Mesendoderm (in vitro differentiated cells): ENCODE measurements at regions not wholly inside any gene's neighbourhood (a gene's known extent, or its start where the extent isn't known, plus 50 kb on each side); places are given as distances from the start of the nearest gene placed in this dataset.

Experiments used
- DNase-seq: peaks from one replicate; pipeline ENCODE4 v3.0.0; 2013
- H2AK5ac ChIP-seq: 2 replicates; pipeline ENCODE4 v1.6.1; 2013; ENCODE audit warnings: low read length, inconsistent platforms
- H2BK120ac ChIP-seq: 2 replicates; pipeline ENCODE4 v1.6.1; 2013; ENCODE audit warnings: low read depth, mild to moderate bottlenecking, low read length, moderate library complexity, mixed read lengths
- H2BK15ac ChIP-seq: replicated peaks from 2 replicates; pipeline ENCODE4 v1.6.1; 2013; ENCODE audit warnings: low read depth, mild to moderate bottlenecking, moderate library complexity
- H2BK5ac ChIP-seq: 2 replicates; pipeline ENCODE4 v1.6.1; 2013; ENCODE audit warnings: low read length, inconsistent platforms
- H3K18ac ChIP-seq: 2 replicates; pipeline ENCODE4 v1.6.1; 2013; ENCODE audit warnings: mild to moderate bottlenecking, low read length, mixed read lengths
- H3K23ac ChIP-seq: one replicate; pipeline ENCODE4 v1.6.1; 2013; ENCODE audit warnings: low read length
- H3K27ac ChIP-seq: 2 replicates; pipeline ENCODE4 v1.5.1; 2013; ENCODE audit warnings: low read depth, mild to moderate bottlenecking, inconsistent platforms, low read length, moderate library complexity
- H3K27me3 ChIP-seq: 2 replicates; pipeline ENCODE4 v1.6.1; 2013; ENCODE audit warnings: low read length, control low read depth, mild to moderate bottlenecking, inconsistent platforms; ENCODE audit not compliant: insufficient read depth, poor library complexity
- H3K36me3 ChIP-seq: 2 replicates; pipeline ENCODE4 v1.6.1; 2013; ENCODE audit warnings: low read length, inconsistent platforms; ENCODE audit not compliant: control insufficient read depth, insufficient read depth
- H3K4ac ChIP-seq: one replicate; pipeline ENCODE4 v1.6.1; 2013; ENCODE audit warnings: low read depth, mild to moderate bottlenecking, low read length, moderate library complexity
- H3K4me1 ChIP-seq: 2 replicates; pipeline ENCODE4 v1.6.1; 2013; ENCODE audit warnings: low read depth, low read length, inconsistent platforms; ENCODE audit not compliant: control insufficient read depth
- H3K4me2 ChIP-seq: 2 replicates; pipeline ENCODE4 v1.6.1; 2013; ENCODE audit warnings: low read length
- H3K4me3 ChIP-seq: 2 replicates; pipeline ENCODE4 v1.5.1; 2013; ENCODE audit warnings: mild to moderate bottlenecking, low read length
- H3K56ac ChIP-seq: one replicate; pipeline ENCODE4 v1.6.1; 2013; ENCODE audit warnings: low read length
- H3K79me1 ChIP-seq: 2 replicates; pipeline ENCODE4 v1.6.1; 2013; ENCODE audit warnings: low read length, inconsistent platforms
- H3K79me2 ChIP-seq: 2 replicates; pipeline ENCODE4 v1.6.1; 2013; ENCODE audit warnings: mild to moderate bottlenecking, low read length; ENCODE audit not compliant: control insufficient read depth, insufficient read depth
- H3K9ac ChIP-seq: 2 replicates; pipeline ENCODE4 v1.6.1; 2013; ENCODE audit warnings: low read length, inconsistent platforms
- H4K5ac ChIP-seq: one replicate; pipeline ENCODE4 v1.6.1; 2013; ENCODE audit warnings: low read length
- H4K8ac ChIP-seq: one replicate; pipeline ENCODE4 v1.6.1; 2013; ENCODE audit warnings: low read depth, mild to moderate bottlenecking, control low read depth, low read length, moderate library complexity
- WGBS: extraction: QIAGEN DNeasy Blood & Tissue Kit; methylation state at CpG from one replicate; pipeline ENCODE4 v1.1.7; 2013; ENCODE audit warnings: low lambda C conversion rate, missing lambda C conversion rate; ENCODE audit not compliant: insufficient coverage; ENCODE audit errors: extremely low coverage; 5-methylcytosine and 5-hydroxymethylcytosine counted together

DNA sequence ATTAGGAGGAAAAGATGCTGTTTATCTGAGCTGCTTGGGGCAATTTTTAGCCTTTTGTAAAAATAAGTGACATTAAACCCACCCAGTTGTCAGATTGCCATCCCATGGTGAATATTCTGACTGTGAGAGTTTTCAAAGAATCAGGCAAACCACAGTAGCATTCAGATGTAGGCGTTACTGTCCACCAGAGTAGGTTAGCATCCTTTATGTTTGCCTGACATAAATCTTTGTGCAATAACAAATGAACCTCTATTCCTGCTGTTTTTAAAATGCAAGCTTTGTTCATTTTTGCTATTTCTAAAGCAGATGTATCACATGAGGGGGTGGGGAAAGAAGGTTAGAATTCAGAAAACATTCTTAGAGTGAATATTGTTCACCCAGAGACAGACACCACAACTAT, 427.8 kb downstream of the CDH9 start:
- no peak overlapping the region for H4K5ac ChIP-seq
- H3K56ac ChIP-seq: no peak overlapping the region
- no peak overlapping the region for H2BK15ac ChIP-seq
- no peak overlapping the region for H4K8ac ChIP-seq
- no peaks in the 10 kb centered on the region for H3K27me3 ChIP-seq
- WGBS: no CpG with 5 or more reads among the region's 1 CpG
- H3K4me2 ChIP-seq: no peak overlapping the region
- no peak overlapping the region for H2BK5ac ChIP-seq
- no peaks in the 10 kb centered on the region for H3K4me1 ChIP-seq
- H2BK120ac ChIP-seq: no peak overlapping the region
- H3K9ac ChIP-seq: no peak overlapping the region
- no peak overlapping the region for H3K27ac ChIP-seq
- no peak overlapping the region for H3K4ac ChIP-seq
- no peak overlapping the region for H3K18ac ChIP-seq
- no peak overlapping the region for H3K4me3 ChIP-seq
- no peak overlapping the region for H2AK5ac ChIP-seq
- DNase-seq: no peak
- no peaks in the 10 kb centered on the region for H3K79me1 ChIP-seq
- no peaks in the 10 kb centered on the region for H3K79me2 ChIP-seq
- H3K23ac ChIP-seq: no peak overlapping the region
- no peaks in the 10 kb centered on the region for H3K36me3 ChIP-seq

DNA sequence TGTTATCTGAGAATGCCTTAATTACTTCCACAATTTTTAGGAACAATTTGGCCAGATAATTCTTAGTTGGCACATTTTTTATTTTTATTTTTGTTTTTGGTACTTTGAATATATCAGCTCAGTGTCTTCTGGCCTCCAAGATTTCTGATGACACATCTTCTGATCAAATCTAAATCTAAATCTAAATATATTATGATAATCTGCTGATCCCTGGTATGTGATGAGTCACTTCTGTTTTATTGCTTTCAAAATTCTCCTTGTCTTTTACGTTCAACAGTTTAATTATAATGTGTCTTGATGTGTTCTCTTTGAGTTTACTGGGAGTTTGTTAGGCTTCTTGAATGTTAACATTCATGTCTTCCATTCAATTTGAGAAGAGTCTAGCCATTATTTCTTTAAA, 436.8 kb downstream of the CDH9 start:
- Histone ChIP-seq H3K79me2 (no peaks in the 10 kb centered on the region), H4K8ac (no peak overlapping the region), H3K27ac (no peak overlapping the region), H3K36me3 (no peaks in the 10 kb centered on the region), H3K56ac (no peak overlapping the region), H3K23ac (no peak overlapping the region), H3K79me1 (no peaks in the 10 kb centered on the region), H2AK5ac (no peak overlapping the region), H3K9ac (no peak overlapping the region), H3K4me1 (no peaks in the 10 kb centered on the region), H3K4me3 (no peak overlapping the region), H2BK5ac (no peak overlapping the region), H3K4ac (no peak overlapping the region), H3K18ac (no peak overlapping the region), H4K5ac (no peak overlapping the region), H3K4me2 (no peak overlapping the region), H2BK15ac (no peak overlapping the region), H3K27me3 (no peaks in the 10 kb centered on the region), H2BK120ac (no peak overlapping the region)
- no peak for DNase-seq
- no CpG with 5 or more reads among the region's 1 CpG for WGBS

GRCh38 chr5:26582350-26583045, 455.9 kb downstream of the CDH9 start:
- Histone ChIP-seq H3K79me2 (no peaks in the 10 kb centered on the region), H2AK5ac (no peak overlapping the region), H3K18ac (no peak overlapping the region), H3K4me1 (no peaks in the 10 kb centered on the region), H3K9ac (no peak overlapping the region), H3K4me2 (no peak overlapping the region), H3K36me3 (no peaks in the 10 kb centered on the region), H4K5ac (no peak overlapping the region), H2BK15ac (no peak overlapping the region), H2BK5ac (no peak overlapping the region), H3K79me1 (no peaks in the 10 kb centered on the region), H3K27me3 (no peaks in the 10 kb centered on the region), H4K8ac (no peak overlapping the region), H3K56ac (no peak overlapping the region), H2BK120ac (no peak overlapping the region), H3K27ac (no peak overlapping the region), H3K4me3 (no peak overlapping the region), H3K4ac (no peak overlapping the region), H3K23ac (no peak overlapping the region)
- no CpG with 5 or more reads among the region's 1 CpG for WGBS
- no peak for DNase-seq

- no peak for DNase-seq
- H3K56ac ChIP-seq: no peak overlapping the region
- H3K4me3 ChIP-seq: no peak overlapping the region
- no CpG with 5 or more reads among the region's 2 CpGs for WGBS
- no peaks in the 10 kb centered on the region for H3K79me1 ChIP-seq
- no peak overlapping the region for H2BK15ac ChIP-seq
- H3K27me3 ChIP-seq: no peaks in the 10 kb centered on the region
- no peak overlapping the region for H3K4me2 ChIP-seq
- no peak overlapping the region for H3K18ac ChIP-seq
- H3K27ac ChIP-seq: no peak overlapping the region
- H2BK120ac ChIP-seq: no peak overlapping the region
- H3K9ac ChIP-seq: no peak overlapping the region
- no peak overlapping the region for H2AK5ac ChIP-seq
- no peaks in the 10 kb centered on the region for H3K36me3 ChIP-seq
- H3K4ac ChIP-seq: no peak overlapping the region
- H4K5ac ChIP-seq: no peak overlapping the region
- H4K8ac ChIP-seq: no peak overlapping the region
- no peaks in the 10 kb centered on the region for H3K79me2 ChIP-seq
- no peak overlapping the region for H2BK5ac ChIP-seq
- no peak overlapping the region for H3K23ac ChIP-seq
- no peaks in the 10 kb centered on the region for H3K4me1 ChIP-seq
Measured at GRCh38 chr5:26579712-26580111, 458.7 kb downstream of the CDH9 start.

- H3K4me2 ChIP-seq: no peak overlapping the region
- no peak overlapping the region for H3K23ac ChIP-seq
- H2BK5ac ChIP-seq: no peak overlapping the region
- no peak overlapping the region for H3K18ac ChIP-seq
- H3K79me2 ChIP-seq: no peaks in the 10 kb centered on the region
- no peak overlapping the region for H3K4ac ChIP-seq
- no peak overlapping the region for H3K27ac ChIP-seq
- no peak overlapping the region for H2BK120ac ChIP-seq
- H4K8ac ChIP-seq: no peak overlapping the region
- no peak overlapping the region for H3K9ac ChIP-seq
- DNase-seq: no peak
- no peak overlapping the region for H2BK15ac ChIP-seq
- H3K4me1 ChIP-seq: no peaks in the 10 kb centered on the region
- H3K56ac ChIP-seq: no peak overlapping the region
- H3K4me3 ChIP-seq: no peak overlapping the region
- WGBS: no CpG with 5 or more reads among the region's 2 CpGs
- H3K27me3 ChIP-seq: no peaks in the 10 kb centered on the region
- H2AK5ac ChIP-seq: no peak overlapping the region
- no peaks in the 10 kb centered on the region for H3K36me3 ChIP-seq
- H4K5ac ChIP-seq: no peak overlapping the region
- no peaks in the 10 kb centered on the region for H3K79me1 ChIP-seq
Measured at GRCh38 chr5:26578002-26578401, 460.4 kb downstream of the CDH9 start.

DNA sequence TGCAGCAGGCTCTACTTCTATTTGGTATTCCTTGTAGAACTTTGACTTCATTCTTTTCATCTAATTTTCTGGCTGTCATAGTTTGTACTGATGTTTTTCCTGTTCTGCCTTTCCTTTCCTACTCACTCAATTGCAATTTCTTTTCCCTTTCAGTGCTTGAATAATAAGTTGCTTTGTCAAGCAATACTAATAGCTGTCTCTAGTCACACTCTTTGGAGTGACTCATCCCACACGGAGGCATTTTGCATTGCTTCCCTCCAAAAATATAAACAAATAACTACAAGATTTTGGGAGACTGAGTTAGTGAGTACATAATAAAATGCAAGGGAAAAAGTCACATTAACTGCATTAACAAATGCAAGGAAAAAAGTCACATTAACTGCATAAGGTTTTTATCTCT, 465.9 kb downstream of the CDH9 start:
- no peak overlapping the region for H4K8ac ChIP-seq
- H4K5ac ChIP-seq: no peak overlapping the region
- no peak overlapping the region for H2BK15ac ChIP-seq
- H3K4ac ChIP-seq: no peak overlapping the region
- no peak overlapping the region for H3K27ac ChIP-seq
- H3K23ac ChIP-seq: no peak overlapping the region
- H3K4me3 ChIP-seq: no peak overlapping the region
- H3K18ac ChIP-seq: no peak overlapping the region
- no peaks in the 10 kb centered on the region for H3K79me1 ChIP-seq
- H3K27me3 ChIP-seq: no peaks in the 10 kb centered on the region
- no peak overlapping the region for H2BK120ac ChIP-seq
- H3K4me1 ChIP-seq: no peaks in the 10 kb centered on the region
- no peak overlapping the region for H2AK5ac ChIP-seq
- WGBS: no CpG with 5 or more reads among the region's 1 CpG
- H3K4me2 ChIP-seq: no peak overlapping the region
- no peaks in the 10 kb centered on the region for H3K36me3 ChIP-seq
- no peak overlapping the region for H3K56ac ChIP-seq
- DNase-seq: no peak
- H2BK5ac ChIP-seq: no peak overlapping the region
- no peak overlapping the region for H3K9ac ChIP-seq
- no peaks in the 10 kb centered on the region for H3K79me2 ChIP-seq
